GM12873 (cell line): ENCODE measurements at regions not wholly inside any gene's neighbourhood (a gene's known extent, or its start where the extent isn't known, plus 50 kb on each side); places are given as distances from the start of the nearest gene placed in this dataset.

Experiments used
- CTCF ChIP-seq: IDR thresholded peaks from 2 replicates; pipeline ENCODE4 v1.5.1; 2012; ENCODE audit warnings: low read depth, mild to moderate bottlenecking, moderate library complexity, low read length, control low read depth; ENCODE audit not compliant: insufficient read depth; ENCODE audit errors: missing control alignments

- peak; percentile 21 for TF ChIP-seq CTCF
These were observed 177.5 kb downstream of the MTCL1 start for GRCh38 chr18:8882632-8883408.

DNA sequence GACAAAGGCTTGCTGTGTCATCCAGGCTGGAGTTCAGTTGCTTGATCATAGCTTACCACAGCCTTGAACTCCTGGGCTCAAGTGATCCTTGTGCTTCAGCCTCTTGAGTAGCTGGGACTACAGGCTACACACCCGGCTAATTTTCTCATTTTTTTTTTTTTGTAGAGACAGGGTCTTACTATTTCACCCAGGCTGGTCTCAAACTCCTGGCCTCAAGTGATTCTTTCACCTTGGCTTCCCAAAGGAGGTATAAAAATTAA lies 178.0 kb downstream of the MTCL1 start:
- no peak for TF ChIP-seq CTCF

- TF ChIP-seq CTCF: no peak
These were observed 184.1 kb downstream of the MTCL1 start for GRCh38 chr18:8889489-8889888.

DNA sequence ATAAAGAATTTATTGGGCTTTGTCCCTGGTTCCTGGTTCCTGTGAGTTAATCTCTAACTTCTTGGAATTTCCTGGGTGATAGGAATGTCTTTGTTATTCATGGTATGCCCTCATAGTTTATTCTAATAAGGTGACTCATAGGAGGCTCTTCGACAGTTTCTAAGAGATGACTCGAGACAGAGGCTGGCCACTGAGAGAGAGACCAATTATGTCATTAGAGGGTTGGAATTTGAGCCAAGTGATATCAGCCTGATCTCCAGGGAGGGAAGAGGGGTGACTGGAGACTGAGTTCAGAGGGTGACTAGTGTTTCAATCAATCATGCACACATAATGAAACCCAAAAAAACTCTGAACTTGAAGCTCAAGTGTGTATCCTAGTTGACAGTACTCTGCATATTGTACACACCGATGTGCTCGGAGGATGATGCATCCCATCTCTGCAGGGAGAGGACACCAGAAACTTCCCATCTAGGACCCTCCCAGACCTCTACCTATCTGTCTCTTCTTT lies 185.7 kb downstream of the MTCL1 start:
- no peak for TF ChIP-seq CTCF

DNA sequence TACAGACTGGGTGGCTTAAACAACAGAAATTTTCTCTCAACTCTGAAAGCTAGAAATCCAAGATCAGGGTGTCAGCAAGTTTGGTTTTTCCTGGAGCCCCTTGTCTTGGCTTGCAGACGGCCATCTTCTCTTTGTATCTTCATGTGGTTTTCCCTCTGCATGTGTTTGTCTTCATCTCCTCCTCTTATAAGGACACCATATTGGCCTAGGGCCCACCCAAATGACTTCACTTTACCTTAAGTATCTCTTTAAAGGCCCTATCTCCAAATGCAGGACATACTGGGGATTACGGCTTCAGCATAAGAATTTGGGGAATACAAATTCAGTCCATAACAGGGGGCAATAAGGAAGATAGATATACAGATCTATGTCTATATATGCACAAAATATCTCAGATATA lies 187.9 kb downstream of the MTCL1 start:
- no peak for TF ChIP-seq CTCF

- no peak for TF ChIP-seq CTCF
These were observed 188.4 kb downstream of the MTCL1 start for GRCh38 chr18:8893628-8894231.

DNA sequence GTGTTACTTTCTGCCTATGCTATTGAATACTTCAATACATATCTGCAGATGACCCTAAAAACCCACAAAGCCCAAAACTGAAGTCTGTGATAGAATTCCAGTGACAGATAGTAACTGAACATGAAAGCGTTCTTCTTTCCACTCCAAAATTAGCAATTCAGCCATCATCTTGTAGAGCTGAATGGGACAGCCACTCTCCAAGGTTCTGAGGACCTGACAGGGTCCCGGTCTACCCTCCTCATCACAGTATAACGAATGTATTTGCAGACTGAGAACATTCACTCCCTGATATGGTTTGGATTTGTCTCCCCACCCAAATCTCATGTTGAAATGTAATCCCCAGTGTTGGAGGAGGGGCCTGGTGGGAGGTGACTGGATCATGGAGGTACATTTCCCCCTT lies 189.5 kb downstream of the MTCL1 start:
- no peak for TF ChIP-seq CTCF
